ENCODE measurements at regions not wholly inside any gene's neighbourhood (a gene's known extent, or its start where the extent isn't known, plus 50 kb on each side); places are given as distances from the start of the nearest gene placed in this dataset.

- ChIA-PET POLR2A (no interaction called here), CTCF (no interaction called here), RAD21 (ENCODE audit: low non-redundant PET in 1 of 2, low total read pairs in 2 of 2, uncharacterized antibody in 2 of 2, unreplicated experiment in 2 of 2) (no interaction called here)
- Histone ChIP-seq H3K36me3 (ENCODE audit: control insufficient read depth in 1 of 2, insufficient read depth in 2 of 2, low read length in 2 of 2) (no peaks in the 10 kb centered on the region), H3K9me2 (ENCODE audit: insufficient read depth) (no peaks in the 10 kb centered on the region), H3K4me3 (replicated peaks in 1 of 2; ENCODE audit: low read depth in 1 of 2, low read length in 2 of 2) (no peak overlapping the region), H3K4me1 (ENCODE audit: control insufficient read depth in 1 of 2, insufficient read depth in 2 of 2, low read length in 2 of 2) (no peaks in the 10 kb centered on the region), H3K9ac (ENCODE audit: low read length) (no peak overlapping the region), H3K27me3 (ENCODE audit: insufficient read depth, low read length) (no peaks in the 10 kb centered on the region), H3K9me3 (ENCODE audit: control insufficient read depth in 1 of 2, insufficient read depth in 1 of 2, low read depth in 1 of 2, low read length in 2 of 2) (no peaks in the 10 kb centered on the region; a peak in 1 of 4 replicates), H2AFZ (ENCODE audit: low read depth, low read length, poor library complexity, severe bottlenecking) (no peak overlapping the region), H3K27ac (ENCODE audit: low read depth, low read length) (no peak overlapping the region), H4K20me1 (ENCODE audit: insufficient read depth) (no peaks in the 10 kb centered on the region), H3K79me2 (ENCODE audit: insufficient read depth, low read length) (no peaks in the 10 kb centered on the region), H3K4me2 (ENCODE audit: low read length) (no peak overlapping the region)
- no TSS peak for BruUV-seq (replicated peaks)
- TF ChIP-seq, protein P1, sequence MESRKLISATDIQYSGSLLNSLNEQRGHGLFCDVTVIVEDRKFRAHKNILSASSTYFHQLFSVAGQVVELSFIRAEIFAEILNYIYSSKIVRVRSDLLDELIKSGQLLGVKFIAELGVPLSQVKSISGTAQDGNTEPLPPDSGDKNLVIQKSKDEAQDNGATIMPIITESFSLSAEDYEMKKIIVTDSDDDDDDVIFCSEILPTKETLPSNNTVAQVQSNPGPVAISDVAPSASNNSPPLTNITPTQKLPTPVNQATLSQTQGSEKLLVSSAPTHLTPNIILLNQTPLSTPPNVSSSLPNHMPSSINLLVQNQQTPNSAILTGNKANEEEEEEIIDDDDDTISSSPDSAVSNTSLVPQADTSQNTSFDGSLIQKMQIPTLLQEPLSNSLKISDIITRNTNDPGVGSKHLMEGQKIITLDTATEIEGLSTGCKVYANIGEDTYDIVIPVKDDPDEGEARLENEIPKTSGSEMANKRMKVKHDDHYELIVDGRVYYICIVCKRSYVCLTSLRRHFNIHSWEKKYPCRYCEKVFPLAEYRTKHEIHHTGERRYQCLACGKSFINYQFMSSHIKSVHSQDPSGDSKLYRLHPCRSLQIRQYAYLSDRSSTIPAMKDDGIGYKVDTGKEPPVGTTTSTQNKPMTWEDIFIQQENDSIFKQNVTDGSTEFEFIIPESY (IDR thresholded peaks at IDR 0.05; ENCODE audit: extremely low read depth, insufficient replicate concordance, low read length): no peak
- TF ChIP-seq RAD21 (IDR thresholded peaks at IDR 0.05; ENCODE audit: low read depth): no peak
- TF ChIP-seq SRF (IDR thresholded peaks at IDR 0.05; ENCODE audit: low read depth): no peak
- TF ChIP-seq YY1 (IDR thresholded peaks at IDR 0.05; ENCODE audit: extremely low read depth, insufficient replicate concordance, low read depth, low read length): no peak
- no peak for TF ChIP-seq CTCF (IDR thresholded peaks at IDR 0.05 in 2 of 3, conservative IDR thresholded peaks at IDR 0.05 in 1 of 3; ENCODE audit: borderline replicate concordance in 1 of 3, insufficient read depth in 1 of 3, low read depth in 2 of 3, low read length in 2 of 3)
- no peak for TF ChIP-seq ELF1 (IDR thresholded peaks at IDR 0.05; ENCODE audit: borderline replicate concordance, low read depth)
- no peak for TF ChIP-seq SP1 (IDR thresholded peaks at IDR 0.05; ENCODE audit: low read depth)
- TF ChIP-seq TCF7L2 (IDR thresholded peaks at IDR 0.05; ENCODE audit: borderline replicate concordance, extremely low read depth, insufficient read depth, insufficient read length): no peak
- TF ChIP-seq CBX3 (IDR thresholded peaks at IDR 0.05; ENCODE audit: low read depth): no peak
- TF ChIP-seq, protein P2, sequence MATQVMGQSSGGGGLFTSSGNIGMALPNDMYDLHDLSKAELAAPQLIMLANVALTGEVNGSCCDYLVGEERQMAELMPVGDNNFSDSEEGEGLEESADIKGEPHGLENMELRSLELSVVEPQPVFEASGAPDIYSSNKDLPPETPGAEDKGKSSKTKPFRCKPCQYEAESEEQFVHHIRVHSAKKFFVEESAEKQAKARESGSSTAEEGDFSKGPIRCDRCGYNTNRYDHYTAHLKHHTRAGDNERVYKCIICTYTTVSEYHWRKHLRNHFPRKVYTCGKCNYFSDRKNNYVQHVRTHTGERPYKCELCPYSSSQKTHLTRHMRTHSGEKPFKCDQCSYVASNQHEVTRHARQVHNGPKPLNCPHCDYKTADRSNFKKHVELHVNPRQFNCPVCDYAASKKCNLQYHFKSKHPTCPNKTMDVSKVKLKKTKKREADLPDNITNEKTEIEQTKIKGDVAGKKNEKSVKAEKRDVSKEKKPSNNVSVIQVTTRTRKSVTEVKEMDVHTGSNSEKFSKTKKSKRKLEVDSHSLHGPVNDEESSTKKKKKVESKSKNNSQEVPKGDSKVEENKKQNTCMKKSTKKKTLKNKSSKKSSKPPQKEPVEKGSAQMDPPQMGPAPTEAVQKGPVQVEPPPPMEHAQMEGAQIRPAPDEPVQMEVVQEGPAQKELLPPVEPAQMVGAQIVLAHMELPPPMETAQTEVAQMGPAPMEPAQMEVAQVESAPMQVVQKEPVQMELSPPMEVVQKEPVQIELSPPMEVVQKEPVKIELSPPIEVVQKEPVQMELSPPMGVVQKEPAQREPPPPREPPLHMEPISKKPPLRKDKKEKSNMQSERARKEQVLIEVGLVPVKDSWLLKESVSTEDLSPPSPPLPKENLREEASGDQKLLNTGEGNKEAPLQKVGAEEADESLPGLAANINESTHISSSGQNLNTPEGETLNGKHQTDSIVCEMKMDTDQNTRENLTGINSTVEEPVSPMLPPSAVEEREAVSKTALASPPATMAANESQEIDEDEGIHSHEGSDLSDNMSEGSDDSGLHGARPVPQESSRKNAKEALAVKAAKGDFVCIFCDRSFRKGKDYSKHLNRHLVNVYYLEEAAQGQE (IDR thresholded peaks at IDR 0.05; ENCODE audit: low read depth): no peak
- no peak for TF ChIP-seq ZNF274 (IDR thresholded peaks at IDR 0.05; ENCODE audit: low read depth, low read length)
- TF ChIP-seq EGR1 (IDR thresholded peaks at IDR 0.05; ENCODE audit: low read depth): no peak
- TF ChIP-seq SIN3A (IDR thresholded peaks at IDR 0.05; ENCODE audit: low read depth): no peak
- ATAC-seq: no peak
- intact Hi-C loops (cut with micrococcal nuclease): no loop called here
- DNase-seq (ENCODE audit: low read depth, low spot score): no peak
Observed at GRCh38 chr17:14793237-14793636, 471.9 kb downstream of the PMP22 start.
